Stimulated activated CD4-positive, alpha-beta T cell treated with anti-CD3 and anti-CD28 coated beads, Interleukin-15, amount 100 ng/mL, for 1 hour (primary cell): ENCODE measurements at regions not wholly inside any gene's neighbourhood (a gene's known extent, or its start where the extent isn't known, plus 50 kb on each side); places are given as distances from the start of the nearest gene placed in this dataset.

Experiments
- DNase-seq, 2 donors: peaks; one replicate each; pipeline ENCODE4 v3.0.0-alpha.2; 2020; ENCODE audit warnings: low read depth in 1 of 2, low spot score in 1 of 2

GRCh38 chr9:109940561-109940960, 160.6 kb downstream of the PALM2AKAP2 start:
- no peak for DNase-seq

- no peak for DNase-seq
Measured at GRCh38 chr9:109941771-109942170, 161.8 kb downstream of the PALM2AKAP2 start.

GRCh38 chr9:109945573-109945972, 165.6 kb downstream of the PALM2AKAP2 start:
- DNase-seq, result no peak

GRCh38 chr9:109948453-109948852, 168.5 kb downstream of the PALM2AKAP2 start:
- no peak for DNase-seq

GRCh38 chr9:109950710-109951443, 170.9 kb downstream of the PALM2AKAP2 start:
- no peak for DNase-seq

- no peak for DNase-seq
Measured at GRCh38 chr9:109953300-109953699, 173.3 kb downstream of the PALM2AKAP2 start.

GRCh38 chr9:109953813-109954497, 174.0 kb downstream of the PALM2AKAP2 start:
- DNase-seq, result no peak

GRCh38 chr9:109956717-109957440, 176.9 kb downstream of the PALM2AKAP2 start:
- no peak for DNase-seq

- DNase-seq, result no peak
Measured at GRCh38 chr9:109959679-109960078, 179.7 kb downstream of the PALM2AKAP2 start.

- DNase-seq, result no peak
Measured at GRCh38 chr9:109961626-109962025, 181.6 kb downstream of the PALM2AKAP2 start.

GRCh38 chr9:109962215-109962614, 182.2 kb downstream of the PALM2AKAP2 start:
- no peak for DNase-seq

GRCh38 chr9:109963079-109963478, 183.1 kb downstream of the PALM2AKAP2 start:
- no peak for DNase-seq

- no peak for DNase-seq
Measured at GRCh38 chr9:109966643-109967368, 186.8 kb downstream of the PALM2AKAP2 start.

- no peak for DNase-seq
Measured at GRCh38 chr9:109967651-109968642, 187.9 kb downstream of the PALM2AKAP2 start.

- DNase-seq, result no peak
Measured at GRCh38 chr9:109969011-109969410, 189.0 kb downstream of the PALM2AKAP2 start.

- DNase-seq, result no peak
Measured at GRCh38 chr9:109969573-109970237, 189.7 kb downstream of the PALM2AKAP2 start.

GRCh38 chr9:109971226-109971625, 191.2 kb downstream of the PALM2AKAP2 start:
- DNase-seq, result no peak

GRCh38 chr9:109972026-109972882, 192.3 kb downstream of the PALM2AKAP2 start:
- DNase-seq, result no peak

- DNase-seq, result no peak
Measured at GRCh38 chr9:109973336-109973735, 193.3 kb downstream of the PALM2AKAP2 start.
